CD4-positive, alpha-beta T cell treated with Interleukin-12 subunit alpha and Interleukin-12 subunit beta, for 1 hour (primary cell): ENCODE measurements at regions not wholly inside any gene's neighbourhood (a gene's known extent, or its start where the extent isn't known, plus 50 kb on each side); places are given as distances from the start of the nearest gene placed in this dataset.

ENCODE experiments used
- DNase-seq: peaks from one replicate; pipeline ENCODE4 v3.0.0-alpha.2; 2020

GRCh38 chr2:121124330-121124729, 160.7 kb downstream of the TFCP2L1 start:
- no peak for DNase-seq

DNA sequence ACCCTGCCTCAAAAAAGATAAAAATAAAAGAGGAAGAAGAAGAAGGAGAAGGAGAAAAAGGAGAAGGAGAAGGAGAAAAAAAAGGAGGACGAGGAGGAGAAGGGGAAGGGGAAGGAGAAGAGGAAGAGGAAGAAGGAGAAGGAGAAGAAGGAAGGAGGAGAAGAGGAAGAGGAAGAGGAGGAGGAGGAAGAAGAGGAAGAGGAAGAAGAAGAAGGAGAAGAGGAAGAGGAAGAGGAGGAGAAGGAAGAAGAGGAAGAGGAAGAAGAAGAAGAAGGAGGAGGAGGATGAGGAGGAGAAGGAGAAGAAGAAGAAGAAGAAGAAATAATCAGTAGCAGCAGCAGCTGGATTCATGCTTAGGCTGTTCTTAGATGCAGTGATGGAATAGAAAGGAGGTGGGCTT, 159.7 kb downstream of the TFCP2L1 start:
- no peak for DNase-seq

- DNase-seq = no peak
Measured at GRCh38 chr2:121128741-121129659, 156.0 kb downstream of the TFCP2L1 start.

- no peak for DNase-seq
Measured at GRCh38 chr2:121129692-121130091, 155.3 kb downstream of the TFCP2L1 start.

- DNase-seq = no peak
Measured at GRCh38 chr2:121130301-121130850, 154.6 kb downstream of the TFCP2L1 start.

DNA sequence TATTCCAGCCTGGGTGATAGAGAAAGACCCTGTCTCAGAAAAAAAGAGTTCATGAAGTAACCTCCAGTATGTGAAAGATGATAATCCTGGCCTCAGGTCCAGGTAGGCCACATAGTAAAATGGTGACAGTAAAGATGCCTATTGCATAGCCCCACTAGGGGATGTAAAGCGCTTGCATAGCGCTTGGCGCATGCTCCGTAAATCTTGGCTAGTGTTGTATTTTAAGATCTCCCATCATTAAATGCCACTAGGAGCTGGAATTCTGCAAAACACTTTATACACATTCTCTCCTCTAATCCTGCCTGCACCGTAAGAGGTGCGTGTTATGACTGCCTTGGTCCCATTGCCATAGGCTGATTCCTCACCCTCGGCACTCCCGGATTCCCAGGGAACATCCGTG, 153.6 kb downstream of the TFCP2L1 start:
- no peak for DNase-seq

- DNase-seq = no peak
Measured at GRCh38 chr2:121132054-121132761, 152.8 kb downstream of the TFCP2L1 start.

- no peak for DNase-seq
Measured at GRCh38 chr2:121132762-121133107, 152.3 kb downstream of the TFCP2L1 start.

GRCh38 chr2:121133551-121134319, 151.3 kb downstream of the TFCP2L1 start:
- no peak for DNase-seq

DNA sequence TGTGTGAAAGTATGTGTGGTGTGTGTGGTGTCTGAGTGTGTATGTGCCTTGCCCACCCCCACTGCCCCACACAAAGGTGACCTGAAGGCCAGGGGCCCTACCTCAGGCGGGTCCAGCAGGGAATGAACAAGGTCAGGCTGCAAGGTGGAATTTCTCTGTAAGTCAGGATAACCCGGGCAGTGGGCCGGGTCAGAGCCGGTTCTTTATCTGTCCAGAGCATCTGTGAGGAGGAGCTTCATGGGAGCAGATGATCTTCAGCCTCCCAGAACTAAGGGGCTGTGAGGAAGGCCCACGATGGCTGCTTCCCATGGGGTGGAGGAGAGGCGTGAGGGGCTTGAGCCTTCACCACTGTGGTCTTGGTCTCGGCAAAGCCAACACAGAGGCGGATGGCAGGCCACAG, 150.3 kb downstream of the TFCP2L1 start:
- no peak for DNase-seq

DNA sequence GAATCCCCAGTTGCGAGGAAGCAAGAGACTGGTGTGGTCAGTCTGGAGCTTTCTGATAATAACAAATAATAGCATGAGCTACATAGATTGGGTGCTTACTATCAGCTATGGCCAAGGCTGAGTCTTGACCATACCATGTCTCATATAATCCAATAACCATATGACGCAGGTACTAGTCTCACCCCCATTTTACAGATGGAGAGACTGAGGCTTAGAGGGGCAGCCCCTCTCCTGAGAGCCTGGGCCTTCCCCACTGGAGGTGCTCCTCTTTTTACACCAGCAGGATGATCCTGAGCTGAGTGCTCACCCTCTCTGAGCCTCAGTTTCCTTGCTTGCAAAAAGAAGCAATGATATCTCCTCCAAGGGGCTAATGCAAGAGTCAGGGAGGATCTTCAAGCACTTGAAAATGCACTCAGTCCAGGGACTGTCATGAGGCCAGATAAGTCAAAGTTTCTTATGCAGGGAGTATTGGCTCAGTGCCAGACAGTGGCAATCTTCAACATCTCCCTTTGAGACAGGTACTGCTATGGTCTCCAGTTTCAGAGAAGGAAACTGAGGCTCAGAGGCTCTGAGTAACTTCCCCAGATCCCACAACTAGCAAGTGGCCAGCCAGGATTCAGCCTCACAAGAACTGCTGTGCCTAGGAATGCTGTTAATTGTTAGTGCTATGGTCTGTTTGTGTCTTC, 149.7 kb downstream of the TFCP2L1 start:
- DNase-seq = no peak

DNA sequence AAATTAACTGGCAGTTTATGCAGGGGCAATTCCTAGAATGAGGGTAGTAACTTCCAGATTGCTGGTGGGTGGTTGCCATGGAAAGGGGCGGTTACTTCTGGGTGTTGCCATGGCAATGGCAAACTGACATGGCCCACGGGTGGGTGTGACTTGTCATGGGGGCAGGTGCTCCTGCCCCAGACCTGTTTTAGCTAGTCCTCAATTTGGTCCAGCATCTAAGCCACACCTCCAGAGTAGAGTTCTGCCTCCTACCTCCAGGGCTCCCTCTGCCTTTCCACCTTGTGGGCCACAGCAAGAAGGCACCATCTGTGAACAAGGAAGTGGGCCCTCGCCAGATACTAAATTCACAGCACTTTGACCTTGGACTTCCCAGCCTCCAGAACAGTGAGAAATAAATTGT, 148.7 kb downstream of the TFCP2L1 start:
- DNase-seq = no peak

GRCh38 chr2:121137571-121137970, 147.4 kb downstream of the TFCP2L1 start:
- no peak for DNase-seq

- no peak for DNase-seq
Measured at GRCh38 chr2:121140734-121141133, 144.3 kb downstream of the TFCP2L1 start.

DNA sequence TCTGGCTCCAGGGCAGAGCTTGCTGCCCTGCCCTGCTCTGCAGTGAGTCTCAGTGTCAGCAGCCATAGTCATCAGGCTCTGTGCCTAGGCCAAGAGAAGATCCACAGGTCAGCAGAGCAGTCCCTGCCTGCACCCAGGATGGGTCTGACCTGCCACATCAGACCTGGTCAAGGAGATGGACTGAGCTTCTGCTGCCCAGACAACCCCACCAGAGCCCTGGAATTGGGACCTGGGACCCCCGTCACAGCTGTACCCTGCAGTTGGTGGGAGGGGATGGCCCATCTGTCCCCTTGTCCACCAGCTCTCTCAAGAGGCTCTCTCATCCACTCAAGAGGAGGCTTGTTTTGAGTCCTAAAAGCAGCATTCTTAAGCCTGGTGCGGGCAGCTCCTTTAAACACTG, 142.6 kb downstream of the TFCP2L1 start:
- DNase-seq = no peak

DNA sequence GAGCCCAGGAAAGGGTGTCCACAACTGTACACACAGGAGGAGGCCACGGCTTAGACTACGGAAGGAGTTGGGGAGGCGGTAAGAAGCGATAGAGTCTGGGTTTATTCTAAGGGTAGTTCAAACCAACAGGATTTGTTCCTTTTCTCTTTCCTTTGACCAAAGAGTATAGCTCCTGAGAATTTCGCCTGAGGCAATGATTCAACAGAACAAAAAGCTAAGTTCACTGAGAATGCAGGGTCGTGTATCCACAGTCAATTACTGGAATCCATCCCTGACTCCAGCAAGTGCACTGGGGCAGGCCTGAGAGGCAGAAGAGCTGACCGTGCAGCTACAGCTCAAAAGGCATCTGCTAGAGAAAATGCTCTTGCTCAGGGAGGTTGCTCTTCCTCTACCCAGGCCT, 140.9 kb downstream of the TFCP2L1 start:
- no peak for DNase-seq

- DNase-seq = no peak
Measured at GRCh38 chr2:121146630-121147029, 138.4 kb downstream of the TFCP2L1 start.

- DNase-seq = no peak
Measured at GRCh38 chr2:121147766-121148165, 137.2 kb downstream of the TFCP2L1 start.

DNA sequence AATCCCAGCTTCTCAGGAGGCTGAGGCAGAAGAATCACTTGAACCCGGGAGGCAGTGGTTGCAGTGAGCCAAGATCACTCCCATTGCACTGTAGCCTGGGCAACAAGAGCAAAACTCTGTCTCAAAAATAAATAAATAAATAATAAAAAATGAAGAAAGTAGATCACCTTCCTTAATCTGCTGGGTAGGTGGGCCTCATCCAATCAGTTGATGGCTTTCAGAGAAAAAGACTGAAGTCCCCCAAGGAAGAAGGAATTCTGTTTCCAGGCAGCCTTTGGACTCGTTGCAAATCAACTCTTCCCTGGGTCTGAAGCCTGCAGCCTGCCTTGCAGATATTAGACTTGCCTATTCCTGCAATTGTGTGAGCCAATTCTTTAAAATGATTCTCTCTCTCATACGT, 136.5 kb downstream of the TFCP2L1 start:
- DNase-seq = no peak

- no peak for DNase-seq
Measured at GRCh38 chr2:121149384-121149783, 135.6 kb downstream of the TFCP2L1 start.

GRCh38 chr2:121150126-121150525, 134.9 kb downstream of the TFCP2L1 start:
- DNase-seq = no peak

GRCh38 chr2:121150713-121151112, 134.3 kb downstream of the TFCP2L1 start:
- DNase-seq = no peak
